SHP77 treated with DMSO at 0.1 percent for 48 hours (cell line): ENCODE measurements at regions not wholly inside any gene's neighbourhood (a gene's known extent, or its start where the extent isn't known, plus 50 kb on each side); places are given as distances from the start of the nearest gene placed in this dataset.

ENCODE experiments used
- DNase-seq: peaks from one replicate; lab custom pipeline; 2025; lab: John Stamatoyannopoulos, UW

- no peak for DNase-seq
Observed at GRCh38 chr2:479490-480176, 191.7 kb upstream of the ALKAL2 start.

GRCh38 chr2:479031-479430 lies 191.1 kb upstream of the ALKAL2 start:
- DNase-seq, result no peak

GRCh38 chr2:471560-471959 lies 183.7 kb upstream of the ALKAL2 start:
- no peak for DNase-seq

GRCh38 chr2:469514-469913 lies 181.6 kb upstream of the ALKAL2 start:
- DNase-seq, result no peak

GRCh38 chr2:468648-469336 lies 180.9 kb upstream of the ALKAL2 start:
- DNase-seq, result no peak

GRCh38 chr2:467892-468647 lies 180.2 kb upstream of the ALKAL2 start:
- no peak for DNase-seq

- DNase-seq, result no peak
Observed at GRCh38 chr2:467543-467891, 179.6 kb upstream of the ALKAL2 start.

- DNase-seq, result no peak
Observed at GRCh38 chr2:467101-467500, 179.2 kb upstream of the ALKAL2 start.

GRCh38 chr2:464562-465309 lies 176.8 kb upstream of the ALKAL2 start:
- DNase-seq, result no peak

GRCh38 chr2:460861-461260 lies 173.0 kb upstream of the ALKAL2 start:
- DNase-seq, result no peak

GRCh38 chr2:459931-460330 lies 172.0 kb upstream of the ALKAL2 start:
- no peak for DNase-seq

GRCh38 chr2:458425-458815 lies 170.5 kb upstream of the ALKAL2 start:
- no peak for DNase-seq

GRCh38 chr2:457792-458424 lies 170.0 kb upstream of the ALKAL2 start:
- no peak for DNase-seq

- DNase-seq, result no peak
Observed at GRCh38 chr2:457262-457661, 169.4 kb upstream of the ALKAL2 start.

GRCh38 chr2:455913-456312 lies 168.0 kb upstream of the ALKAL2 start:
- no peak for DNase-seq

GRCh38 chr2:455015-455705 lies 167.3 kb upstream of the ALKAL2 start:
- DNase-seq, result no peak

GRCh38 chr2:453132-453531 lies 165.2 kb upstream of the ALKAL2 start:
- DNase-seq, result no peak

- DNase-seq, result no peak
Observed at GRCh38 chr2:451495-451894, 163.6 kb upstream of the ALKAL2 start.

- no peak for DNase-seq
Observed at GRCh38 chr2:449246-450067, 161.6 kb upstream of the ALKAL2 start.

GRCh38 chr2:447902-448665 lies 160.2 kb upstream of the ALKAL2 start:
- no peak for DNase-seq
